RWPE1 (cell line): ENCODE measurements at regions not wholly inside any gene's neighbourhood (a gene's known extent, or its start where the extent isn't known, plus 50 kb on each side); places are given as distances from the start of the nearest gene placed in this dataset.

Source experiments
- CTCF ChIA-PET: fragments of 350-600 bp; sonication (Branson Sonifier 250); formaldehyde crosslinking; extraction: SDS; loops from one replicate; lab custom pipeline; 2021; lab: Yijun Ruan, JAX
- POLR2A ChIA-PET: fragments of 400-600 bp; formaldehyde crosslinking; extraction: SDS; loops from one replicate; lab custom pipeline; 2020; ENCODE audit warnings: antibody characterized with exemption; ENCODE audit not compliant: low non-redundant PET; lab: Yijun Ruan, JAX
- DNase-seq: peaks from one replicate; pipeline ENCODE4 v3.0.0; 2012; ENCODE audit warnings: low spot score
- H3K27ac ChIP-seq: fragments of 450-650 bp; 2 replicates; pipeline ENCODE4 v1.5.1; 2017
- CTCF ChIP-seq: fragments of 450-650 bp; conservative IDR thresholded peaks from 2 replicates; pipeline ENCODE4 v1.5.1; 2017; ENCODE audit warnings: low read depth, mild to moderate bottlenecking

- no peak for DNase-seq
- CTCF ChIA-PET: no interaction called here
- POLR2A ChIA-PET: no interaction called here
- no peak for TF ChIP-seq CTCF
- H3K27ac ChIP-seq: no peak overlapping the region
These were observed 54.6 kb upstream of the STARD3NL start for GRCh38 chr7:38123494-38123893.

- ChIA-PET POLR2A (no interaction called here), CTCF (interaction anchor here (0.5 kb wide), 1 partner anchor 94 kb away, joined by 3 read pairs; no protein-coding TSS in a partner anchor)
- no peak overlapping the region for H3K27ac ChIP-seq
- no peak for DNase-seq
- no peak for TF ChIP-seq CTCF
These were observed 50.5 kb upstream of the STARD3NL start for GRCh38 chr7:38127216-38128207.
